DMS53 (cell line): ENCODE measurements at regions not wholly inside any gene's neighbourhood (a gene's known extent, or its start where the extent isn't known, plus 50 kb on each side); places are given as distances from the start of the nearest gene placed in this dataset.
A peak's percentile ranks its signal among the peaks of the same experiment; 100 is the strongest.
"Not testable (repeated sequence)": the region's sequence is repeated elsewhere in the genome, so short reads cannot be mapped to it uniquely, and the experiment has no call there.

Experiments used
- DNase-seq: peaks from one replicate; lab custom pipeline; 2025; lab: John Stamatoyannopoulos, UW

- peak; percentile 2 for DNase-seq
Measured at GRCh38 chr16:58878641-58879040, 144.5 kb upstream of the GOT2 start.

GRCh38 chr16:58866935-58867334, 132.8 kb upstream of the GOT2 start:
- DNase-seq = no peak

- DNase-seq = no peak
Measured at GRCh38 chr16:58863761-58864160, 129.6 kb upstream of the GOT2 start.

- DNase-seq = no peak
Measured at GRCh38 chr16:58863042-58863441, 128.9 kb upstream of the GOT2 start.

GRCh38 chr16:58862334-58863021, 128.4 kb upstream of the GOT2 start:
- no peak for DNase-seq

- DNase-seq = no peak
Measured at GRCh38 chr16:58859958-58860669, 126.0 kb upstream of the GOT2 start.

GRCh38 chr16:58858577-58858976, 124.5 kb upstream of the GOT2 start:
- DNase-seq = not testable (repeated sequence)

- DNase-seq = no peak
Measured at GRCh38 chr16:58855291-58855863, 121.3 kb upstream of the GOT2 start.

GRCh38 chr16:58853854-58854791, 120.0 kb upstream of the GOT2 start:
- DNase-seq = no peak

- DNase-seq = no peak
Measured at GRCh38 chr16:58850678-58851020, 116.5 kb upstream of the GOT2 start.

- DNase-seq = no peak
Measured at GRCh38 chr16:58850019-58850677, 116.0 kb upstream of the GOT2 start.

GRCh38 chr16:58848662-58849002, 114.5 kb upstream of the GOT2 start:
- no peak for DNase-seq

GRCh38 chr16:58847902-58848661, 114.0 kb upstream of the GOT2 start:
- DNase-seq = no peak

- not testable (repeated sequence) for DNase-seq
Measured at GRCh38 chr16:58846226-58846625, 112.1 kb upstream of the GOT2 start.

- DNase-seq = peak; percentile 36
Measured at GRCh38 chr16:58843675-58844074, 109.6 kb upstream of the GOT2 start.

GRCh38 chr16:58842746-58843145, 108.6 kb upstream of the GOT2 start:
- DNase-seq = no peak

GRCh38 chr16:58842156-58842555, 108.0 kb upstream of the GOT2 start:
- DNase-seq = no peak

- no peak for DNase-seq
Measured at GRCh38 chr16:58837950-58838349, 103.8 kb upstream of the GOT2 start.

- no peak for DNase-seq
Measured at GRCh38 chr16:58836427-58836826, 102.3 kb upstream of the GOT2 start.

- no peak for DNase-seq
Measured at GRCh38 chr16:58832386-58832895, 98.3 kb upstream of the GOT2 start.

- no peak for DNase-seq
Measured at GRCh38 chr16:58831386-58831785, 97.3 kb upstream of the GOT2 start.
